ENCODE measurements at regions not wholly inside any gene's neighbourhood (a gene's known extent, or its start where the extent isn't known, plus 50 kb on each side); places are given as distances from the start of the nearest gene placed in this dataset.
A peak's percentile ranks its signal among the peaks of the same experiment; 100 is the strongest.

DNA sequence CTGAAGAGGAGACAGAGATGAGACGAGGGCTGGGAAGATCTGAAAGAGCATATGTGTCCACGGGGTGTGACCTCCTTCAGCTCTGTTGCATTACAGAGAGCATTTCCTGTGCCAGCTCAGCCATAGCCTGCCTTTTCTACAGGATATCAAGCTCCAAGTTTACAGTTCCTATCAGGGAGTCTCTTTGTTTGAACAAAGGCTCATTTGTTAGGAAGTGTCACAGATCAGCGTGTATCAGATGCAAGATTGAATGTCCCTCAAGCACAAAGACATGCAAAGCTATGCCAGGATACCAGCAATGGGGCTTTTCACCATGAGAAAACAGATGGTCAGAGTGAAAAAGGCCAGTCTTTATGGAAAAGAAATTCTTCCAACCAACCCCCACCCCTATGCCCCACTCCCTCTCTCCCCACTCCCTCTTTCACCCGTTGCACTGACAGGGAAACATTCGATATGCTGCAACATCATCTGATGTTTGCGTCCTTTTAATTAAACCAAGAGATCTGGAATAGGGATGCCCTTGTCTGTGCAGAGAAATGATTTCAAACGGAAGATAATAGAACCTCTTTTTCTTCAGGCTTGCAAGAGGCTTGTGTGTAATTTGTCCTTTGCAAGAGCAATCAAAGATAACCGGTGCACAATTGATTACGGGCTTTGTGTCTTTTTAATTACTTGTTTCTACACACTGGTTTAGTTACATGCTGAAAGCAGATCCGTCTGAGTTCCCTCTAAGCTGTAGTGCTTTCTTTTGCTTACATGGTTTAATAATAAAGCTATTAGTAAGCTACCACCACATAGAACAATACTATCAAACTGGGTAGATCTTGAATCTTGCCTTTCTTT, 263.1 kb upstream of the RGMB start:
- H3K36me3 Mint-ChIP-seq (ENCODE audit: low read depth), result no peaks in the 10 kb centered on the region
- H3K4me1 Mint-ChIP-seq (ENCODE audit: low read depth), result peaks cover 39% of the 10 kb centered on the region
- H3K4me3 Mint-ChIP-seq (ENCODE audit: unreplicated experiment), result no peak overlapping the region
- no peaks in the 10 kb centered on the region for H3K9me3 Mint-ChIP-seq (ENCODE audit: low read depth)
- H3K27ac Mint-ChIP-seq (ENCODE audit: unreplicated experiment), result no peak overlapping the region
- TF ChIP-seq, protein P1, sequence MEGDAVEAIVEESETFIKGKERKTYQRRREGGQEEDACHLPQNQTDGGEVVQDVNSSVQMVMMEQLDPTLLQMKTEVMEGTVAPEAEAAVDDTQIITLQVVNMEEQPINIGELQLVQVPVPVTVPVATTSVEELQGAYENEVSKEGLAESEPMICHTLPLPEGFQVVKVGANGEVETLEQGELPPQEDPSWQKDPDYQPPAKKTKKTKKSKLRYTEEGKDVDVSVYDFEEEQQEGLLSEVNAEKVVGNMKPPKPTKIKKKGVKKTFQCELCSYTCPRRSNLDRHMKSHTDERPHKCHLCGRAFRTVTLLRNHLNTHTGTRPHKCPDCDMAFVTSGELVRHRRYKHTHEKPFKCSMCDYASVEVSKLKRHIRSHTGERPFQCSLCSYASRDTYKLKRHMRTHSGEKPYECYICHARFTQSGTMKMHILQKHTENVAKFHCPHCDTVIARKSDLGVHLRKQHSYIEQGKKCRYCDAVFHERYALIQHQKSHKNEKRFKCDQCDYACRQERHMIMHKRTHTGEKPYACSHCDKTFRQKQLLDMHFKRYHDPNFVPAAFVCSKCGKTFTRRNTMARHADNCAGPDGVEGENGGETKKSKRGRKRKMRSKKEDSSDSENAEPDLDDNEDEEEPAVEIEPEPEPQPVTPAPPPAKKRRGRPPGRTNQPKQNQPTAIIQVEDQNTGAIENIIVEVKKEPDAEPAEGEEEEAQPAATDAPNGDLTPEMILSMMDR (IDR thresholded peaks at IDR 0.05), result no peak
- H3K27me3 Mint-ChIP-seq (ENCODE audit: low read depth), result no peaks in the 10 kb centered on the region
- DNase-seq (ENCODE audit: low spot score), result no peak

DNA sequence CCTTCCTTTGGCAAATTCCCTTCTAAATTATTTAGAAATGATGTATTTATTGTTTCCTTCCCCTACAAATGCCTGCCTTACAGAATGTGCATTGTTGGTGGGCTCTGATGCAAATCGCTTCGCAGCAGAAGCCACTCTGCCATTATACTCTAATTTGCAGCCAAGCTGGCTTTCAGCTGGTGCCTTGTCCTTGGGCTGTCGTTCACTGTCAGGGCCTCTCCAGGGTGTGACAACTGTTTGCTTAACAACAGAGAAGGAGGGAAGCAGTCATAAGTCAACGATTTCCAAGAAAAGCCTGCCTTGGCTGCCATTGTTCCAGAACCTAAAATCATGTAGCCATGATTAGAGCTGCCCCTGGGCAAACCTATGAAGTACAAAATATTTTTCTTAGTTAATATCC, 260.1 kb upstream of the RGMB start:
- no peaks in the 10 kb centered on the region for H3K36me3 Mint-ChIP-seq (ENCODE audit: low read depth)
- no peak overlapping the region for H3K4me3 Mint-ChIP-seq (ENCODE audit: unreplicated experiment)
- DNase-seq (ENCODE audit: low spot score), result no peak
- H3K27ac Mint-ChIP-seq (ENCODE audit: unreplicated experiment), result no peak overlapping the region
- TF ChIP-seq, protein P1 (IDR thresholded peaks at IDR 0.05), result no peak
- no peaks in the 10 kb centered on the region for H3K9me3 Mint-ChIP-seq (ENCODE audit: low read depth)
- H3K27me3 Mint-ChIP-seq (ENCODE audit: low read depth), result no peaks in the 10 kb centered on the region
- peaks cover 23% of the 10 kb centered on the region for H3K4me1 Mint-ChIP-seq (ENCODE audit: low read depth)

DNA sequence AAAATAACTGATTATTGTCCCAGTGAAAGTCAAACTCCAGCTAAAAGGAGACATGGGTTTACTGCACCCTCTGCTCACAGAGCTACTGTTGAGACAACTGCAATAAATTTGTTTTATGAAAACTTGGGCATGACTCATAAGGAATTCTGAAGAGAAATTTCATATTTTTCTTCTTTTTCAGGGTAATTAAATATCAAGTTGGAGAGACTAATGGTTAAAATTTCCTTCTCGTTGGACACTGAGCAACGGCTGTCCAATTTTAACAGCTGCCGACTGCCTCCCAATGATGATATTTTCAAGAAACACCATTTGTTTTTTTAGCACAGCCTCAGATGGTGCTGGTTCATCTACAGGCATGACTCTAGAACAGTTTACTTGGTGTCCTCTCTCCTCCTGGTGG, 259.2 kb upstream of the RGMB start:
- Mint-ChIP-seq H3K4me1 (ENCODE audit: low read depth) (peaks cover 18% of the 10 kb centered on the region), H3K4me3 (ENCODE audit: unreplicated experiment) (no peak overlapping the region), H3K27ac (ENCODE audit: unreplicated experiment) (no peak overlapping the region), H3K36me3 (ENCODE audit: low read depth) (no peaks in the 10 kb centered on the region), H3K9me3 (ENCODE audit: low read depth) (no peaks in the 10 kb centered on the region), H3K27me3 (ENCODE audit: low read depth) (no peaks in the 10 kb centered on the region)
- no peak for DNase-seq (ENCODE audit: low spot score)
- TF ChIP-seq, protein P1 (IDR thresholded peaks at IDR 0.05), result peak; percentile 45

DNA sequence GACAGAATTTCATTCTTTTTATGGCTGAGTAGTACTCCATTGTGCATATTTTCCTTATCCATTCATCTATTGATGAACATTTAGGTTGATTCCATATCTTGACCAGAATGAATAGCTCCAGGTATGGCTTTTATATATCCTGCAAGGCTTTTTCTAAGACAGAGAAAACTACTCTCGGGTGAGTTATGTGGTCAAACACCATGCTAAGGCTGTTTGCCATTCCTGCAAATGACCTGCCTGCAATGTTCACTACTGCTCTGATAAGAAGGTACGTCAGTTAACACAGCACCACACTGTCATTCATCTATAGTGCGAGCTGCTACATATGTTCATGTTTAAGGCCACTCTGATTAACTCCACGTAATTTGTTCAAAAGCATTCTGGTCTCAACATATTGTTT, 256.8 kb upstream of the RGMB start:
- Mint-ChIP-seq H3K27ac (ENCODE audit: unreplicated experiment) (no peak overlapping the region), H3K4me3 (ENCODE audit: unreplicated experiment) (no peak overlapping the region)
- no peak for DNase-seq (ENCODE audit: low spot score)

DNA sequence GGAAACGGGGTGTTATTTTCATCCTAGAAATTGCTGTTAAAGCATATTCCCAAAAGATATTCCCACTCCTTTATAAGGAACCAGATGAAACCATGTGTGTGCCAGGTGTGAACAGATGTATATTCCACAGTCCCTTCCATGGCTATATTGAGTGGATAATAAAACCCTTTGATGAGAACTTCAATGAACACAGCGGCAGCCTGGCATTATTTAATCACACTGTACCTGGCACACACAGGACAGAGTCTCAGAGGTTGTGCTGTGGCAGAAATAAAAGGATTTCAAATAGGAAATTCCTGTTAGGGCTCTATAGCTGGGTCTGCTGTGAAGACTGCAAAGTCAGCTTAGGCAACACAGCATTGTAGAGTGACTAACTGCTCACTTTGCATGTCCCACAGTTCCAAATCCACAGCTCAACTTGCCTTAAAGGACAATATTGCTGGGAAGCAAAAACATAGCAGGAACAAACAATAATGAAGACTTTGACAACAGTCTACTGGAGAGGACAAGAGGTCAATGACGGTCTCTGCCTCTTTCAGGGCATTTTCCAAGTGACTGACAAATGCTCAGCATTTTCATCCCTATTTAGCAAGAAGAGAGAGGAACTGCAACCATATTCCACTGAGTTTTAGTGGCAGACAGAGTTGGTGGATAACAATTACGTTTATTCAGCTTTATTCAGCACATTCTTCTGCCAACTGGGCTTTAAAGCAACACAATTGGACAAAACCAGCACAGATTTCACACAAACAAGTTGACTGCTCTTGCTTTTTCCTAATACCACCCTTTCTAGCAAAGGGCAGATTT, 255.7 kb upstream of the RGMB start:
- H3K4me3 Mint-ChIP-seq (ENCODE audit: unreplicated experiment), result no peak overlapping the region
- TF ChIP-seq, protein P1 (IDR thresholded peaks at IDR 0.05), result no peak
- H3K9me3 Mint-ChIP-seq (ENCODE audit: low read depth), result no peaks in the 10 kb centered on the region
- no peaks in the 10 kb centered on the region for H3K36me3 Mint-ChIP-seq (ENCODE audit: low read depth)
- no peak overlapping the region for H3K27ac Mint-ChIP-seq (ENCODE audit: unreplicated experiment)
- DNase-seq (ENCODE audit: low spot score), result no peak
- H3K27me3 Mint-ChIP-seq (ENCODE audit: low read depth), result no peaks in the 10 kb centered on the region
- H3K4me1 Mint-ChIP-seq (ENCODE audit: low read depth), result peaks cover 9% of the 10 kb centered on the region

More for the DNA sequence above, 256.8 kb upstream of the RGMB start:
- Mint-ChIP-seq H3K36me3 (ENCODE audit: low read depth) (no peaks in the 10 kb centered on the region), H3K4me1 (ENCODE audit: low read depth) (peaks cover 9% of the 10 kb centered on the region), H3K9me3 (ENCODE audit: low read depth) (no peaks in the 10 kb centered on the region), H3K27me3 (ENCODE audit: low read depth) (no peaks in the 10 kb centered on the region)
- TF ChIP-seq, protein P1 (IDR thresholded peaks at IDR 0.05), result no peak

Data from chondrocyte (in vitro differentiated cells).